ENCODE measurements at regions not wholly inside any gene's neighbourhood (a gene's known extent, or its start where the extent isn't known, plus 50 kb on each side); places are given as distances from the start of the nearest gene placed in this dataset.

GRCh38 chr11:109892321-109892794 lies 200.8 kb upstream of the ZC3H12C start:
- TF ChIP-seq, protein P1, sequence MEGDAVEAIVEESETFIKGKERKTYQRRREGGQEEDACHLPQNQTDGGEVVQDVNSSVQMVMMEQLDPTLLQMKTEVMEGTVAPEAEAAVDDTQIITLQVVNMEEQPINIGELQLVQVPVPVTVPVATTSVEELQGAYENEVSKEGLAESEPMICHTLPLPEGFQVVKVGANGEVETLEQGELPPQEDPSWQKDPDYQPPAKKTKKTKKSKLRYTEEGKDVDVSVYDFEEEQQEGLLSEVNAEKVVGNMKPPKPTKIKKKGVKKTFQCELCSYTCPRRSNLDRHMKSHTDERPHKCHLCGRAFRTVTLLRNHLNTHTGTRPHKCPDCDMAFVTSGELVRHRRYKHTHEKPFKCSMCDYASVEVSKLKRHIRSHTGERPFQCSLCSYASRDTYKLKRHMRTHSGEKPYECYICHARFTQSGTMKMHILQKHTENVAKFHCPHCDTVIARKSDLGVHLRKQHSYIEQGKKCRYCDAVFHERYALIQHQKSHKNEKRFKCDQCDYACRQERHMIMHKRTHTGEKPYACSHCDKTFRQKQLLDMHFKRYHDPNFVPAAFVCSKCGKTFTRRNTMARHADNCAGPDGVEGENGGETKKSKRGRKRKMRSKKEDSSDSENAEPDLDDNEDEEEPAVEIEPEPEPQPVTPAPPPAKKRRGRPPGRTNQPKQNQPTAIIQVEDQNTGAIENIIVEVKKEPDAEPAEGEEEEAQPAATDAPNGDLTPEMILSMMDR (conservative IDR thresholded peaks at IDR 0.05) = no peak
- H3K36me3 ChIP-seq (ENCODE audit: control insufficient read depth, insufficient read depth, low read length) = no peaks in the 10 kb centered on the region
- Mint-ChIP-seq H3K27ac (no peak overlapping the region), H3K4me1 (no peaks in the 10 kb centered on the region), H3K27me3 (ENCODE audit: insufficient read depth) (no peaks in the 10 kb centered on the region), H3K9me3 (no peaks in the 10 kb centered on the region), H3K36me3 (ENCODE audit: low read depth) (no peaks in the 10 kb centered on the region), H3K4me3 (no peak overlapping the region)
- 92 to 94% methylated on average over 4 of the region's 4 CpGs for WGBS, 2 experiments (ENCODE audit: insufficient coverage in 1 of 2, insufficient read length in 1 of 2)
- no peak overlapping the region for H3K4me3 ChIP-seq (ENCODE audit: low read length)
- no peak overlapping the region for H3K9ac ChIP-seq (ENCODE audit: extremely low read depth, low read length, poor library complexity, severe bottlenecking)
- no peak for DNase-seq
- H3K4me1 ChIP-seq (ENCODE audit: control insufficient read depth, insufficient read depth, low read length) = no peaks in the 10 kb centered on the region
- H3K27ac ChIP-seq (ENCODE audit: low read depth, low read length) = no peak overlapping the region
- H3K27me3 ChIP-seq (ENCODE audit: control insufficient read depth, insufficient read depth, low read length, poor library complexity, severe bottlenecking) = no peaks in the 10 kb centered on the region
- H3K9me3 ChIP-seq (ENCODE audit: control insufficient read depth, low read length) = no peaks in the 10 kb centered on the region

- Histone ChIP-seq H3K9me3 (ENCODE audit: control insufficient read depth, low read length) (no peaks in the 10 kb centered on the region), H3K9ac (ENCODE audit: extremely low read depth, low read length, poor library complexity, severe bottlenecking) (no peak overlapping the region), H3K4me1 (ENCODE audit: control insufficient read depth, insufficient read depth, low read length) (no peaks in the 10 kb centered on the region), H3K4me3 (ENCODE audit: low read length) (no peak overlapping the region), H3K27me3 (ENCODE audit: control insufficient read depth, insufficient read depth, low read length, poor library complexity, severe bottlenecking) (no peaks in the 10 kb centered on the region), H3K27ac (ENCODE audit: low read depth, low read length) (no peak overlapping the region), H3K36me3 (ENCODE audit: control insufficient read depth, insufficient read depth, low read length) (no peaks in the 10 kb centered on the region)
- no peak for DNase-seq
- no peaks in the 10 kb centered on the region for H3K36me3 Mint-ChIP-seq (ENCODE audit: low read depth)
- TF ChIP-seq, protein P1 (conservative IDR thresholded peaks at IDR 0.05) = no peak
- H3K4me1 Mint-ChIP-seq = no peaks in the 10 kb centered on the region
- H3K4me3 Mint-ChIP-seq = no peak overlapping the region
- no peaks in the 10 kb centered on the region for H3K27me3 Mint-ChIP-seq (ENCODE audit: insufficient read depth)
- 80 to 100% methylated on average over 1 of the region's 1 CpG for whole genome bisulfite sequencing, 2 experiments (ENCODE audit: insufficient coverage in 1 of 2, insufficient read length in 1 of 2)
- no peaks in the 10 kb centered on the region for H3K9me3 Mint-ChIP-seq
- H3K27ac Mint-ChIP-seq = no peak overlapping the region
Measured at GRCh38 chr11:109894242-109894641, 198.9 kb upstream of the ZC3H12C start.

GRCh38 chr11:109898592-109898991 lies 194.6 kb upstream of the ZC3H12C start:
- H3K27ac Mint-ChIP-seq = no peak overlapping the region
- no peaks in the 10 kb centered on the region for H3K36me3 Mint-ChIP-seq (ENCODE audit: low read depth)
- H3K27me3 Mint-ChIP-seq (ENCODE audit: insufficient read depth) = no peaks in the 10 kb centered on the region
- no peak for DNase-seq
- peaks cover 23% of the 10 kb centered on the region for H3K9me3 Mint-ChIP-seq
- Histone ChIP-seq H3K9me3 (ENCODE audit: control insufficient read depth, low read length) (no peaks in the 10 kb centered on the region), H3K27ac (ENCODE audit: low read depth, low read length) (no peak overlapping the region), H3K4me1 (ENCODE audit: control insufficient read depth, insufficient read depth, low read length) (no peaks in the 10 kb centered on the region), H3K9ac (ENCODE audit: extremely low read depth, low read length, poor library complexity, severe bottlenecking) (no peak overlapping the region), H3K27me3 (ENCODE audit: control insufficient read depth, insufficient read depth, low read length, poor library complexity, severe bottlenecking) (no peaks in the 10 kb centered on the region), H3K36me3 (ENCODE audit: control insufficient read depth, insufficient read depth, low read length) (no peaks in the 10 kb centered on the region), H3K4me3 (ENCODE audit: low read length) (no peak overlapping the region)
- H3K4me3 Mint-ChIP-seq = no peak overlapping the region
- TF ChIP-seq, protein P1 (conservative IDR thresholded peaks at IDR 0.05) = no peak
- no peaks in the 10 kb centered on the region for H3K4me1 Mint-ChIP-seq
- 86 to 100% methylated on average over 1 of the region's 2 CpGs for WGBS, 2 experiments (ENCODE audit: insufficient coverage in 1 of 2, insufficient read length in 1 of 2)
